GM12891 (cell line): ENCODE measurements at regions not wholly inside any gene's neighbourhood (a gene's known extent, or its start where the extent isn't known, plus 50 kb on each side); places are given as distances from the start of the nearest gene placed in this dataset.

Experiments used
- POLR2A ChIP-seq: IDR thresholded peaks from 2 replicates; pipeline ENCODE4 v1.6.1; 2011; ENCODE audit warnings: low read depth, low read length, control low read depth
- TAF1 ChIP-seq: IDR thresholded peaks from 2 replicates; pipeline ENCODE4 v1.6.1; 2011; ENCODE audit warnings: low read depth, low read length, control low read depth

- TF ChIP-seq POLR2A = no peak
- no peak for TF ChIP-seq TAF1
These were observed 148.9 kb downstream of the TMEM200A start for GRCh38 chr6:130514712-130515111.
